RPMI7951 (cell line): ENCODE measurements at regions not wholly inside any gene's neighbourhood (a gene's known extent, or its start where the extent isn't known, plus 50 kb on each side); places are given as distances from the start of the nearest gene placed in this dataset.
A peak's percentile ranks its signal among the peaks of the same experiment; 100 is the strongest.

Source experiments
- DNase-seq: peaks from one replicate; pipeline ENCODE4 v3.0.0-alpha.2; 2012; ENCODE audit warnings: low read depth

DNA sequence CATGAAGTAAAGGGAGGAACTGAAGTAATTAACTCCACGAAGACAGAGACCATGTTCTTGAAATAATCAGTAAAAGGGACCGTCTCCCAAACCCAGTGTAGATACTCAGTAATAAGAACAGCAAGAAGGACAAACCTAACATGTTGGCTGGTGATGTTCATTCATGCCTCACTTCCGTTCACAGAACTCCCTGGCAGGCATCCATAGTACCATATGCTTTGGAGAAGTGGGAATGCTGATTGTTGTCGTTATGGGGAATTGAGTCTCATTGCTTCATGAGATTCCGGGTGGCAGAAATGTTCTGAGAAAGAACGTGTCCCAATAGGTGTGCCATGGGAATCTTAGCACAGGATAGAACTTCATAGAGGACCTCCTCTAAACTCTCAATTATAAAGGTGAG lies 452.3 kb downstream of the ZSWIM6 start:
- peak; percentile 7 for DNase-seq

- peak; percentile 14 for DNase-seq
Measured at GRCh38 chr5:61788548-61788947, 456.5 kb downstream of the ZSWIM6 start.

DNA sequence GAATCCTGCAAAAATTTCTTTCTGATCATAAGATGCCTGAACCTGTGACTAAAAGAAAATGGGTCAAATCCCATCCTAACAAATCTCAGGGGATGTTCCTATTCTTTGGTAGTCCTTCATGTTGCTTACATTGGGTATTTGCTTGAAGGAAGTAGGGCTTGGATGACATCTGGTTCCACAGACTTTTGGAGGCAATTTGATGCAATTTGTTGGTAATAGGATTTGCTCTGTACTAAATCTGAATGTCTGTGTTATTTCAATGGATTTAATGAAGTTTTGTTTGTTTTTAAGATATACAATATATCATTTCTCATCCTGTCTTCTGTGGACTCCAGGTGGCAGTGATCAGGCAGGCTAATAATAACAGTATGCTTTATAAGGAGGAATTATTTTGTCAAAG lies 457.9 kb downstream of the ZSWIM6 start:
- no peak for DNase-seq

- DNase-seq, result no peak
Measured at GRCh38 chr5:61790678-61791077, 458.6 kb downstream of the ZSWIM6 start.

GRCh38 chr5:61796773-61797172 lies 464.7 kb downstream of the ZSWIM6 start:
- DNase-seq, result no peak

GRCh38 chr5:61800450-61800849 lies 468.4 kb downstream of the ZSWIM6 start:
- no peak for DNase-seq

DNA sequence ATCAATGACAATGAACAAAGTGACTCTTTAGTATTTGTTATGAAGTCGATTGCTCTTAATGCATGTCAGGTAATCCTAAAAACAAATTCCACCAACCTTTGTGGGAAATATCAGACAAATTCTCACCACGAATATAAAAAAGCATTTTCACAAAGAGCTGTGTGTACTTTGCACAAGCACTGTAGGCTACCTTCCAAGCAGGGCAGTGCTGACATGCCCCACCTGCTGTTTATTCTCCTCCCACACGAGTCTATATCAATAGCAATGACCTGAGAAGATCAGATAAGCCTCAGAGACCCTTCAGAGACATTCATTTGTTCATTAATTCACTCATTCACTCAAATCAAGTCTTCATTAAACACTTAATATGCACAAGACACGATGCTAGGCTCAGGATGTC lies 469.1 kb downstream of the ZSWIM6 start:
- DNase-seq, result no peak

GRCh38 chr5:61802456-61802855 lies 470.4 kb downstream of the ZSWIM6 start:
- no peak for DNase-seq

DNA sequence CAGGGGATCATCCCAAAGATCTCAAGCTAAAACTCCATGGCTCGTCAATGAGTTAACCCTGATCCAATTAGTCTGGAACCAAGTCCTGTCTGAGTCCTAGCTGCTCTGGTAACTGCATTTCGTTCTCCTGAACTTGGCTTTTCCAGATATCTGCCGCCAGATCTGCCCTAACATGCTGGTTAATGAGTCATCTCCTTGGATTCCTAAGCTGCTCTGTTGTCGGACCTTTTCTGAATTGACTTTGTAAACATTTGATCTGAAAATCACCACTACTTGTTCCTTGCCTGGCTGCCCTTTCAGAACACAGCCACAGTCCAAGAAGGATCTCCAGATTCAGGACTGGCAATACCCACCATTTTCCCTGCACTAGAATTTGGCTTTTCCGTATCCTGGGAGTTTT lies 473.0 kb downstream of the ZSWIM6 start:
- DNase-seq, result peak; percentile 73

GRCh38 chr5:61806491-61807020 lies 474.5 kb downstream of the ZSWIM6 start:
- no peak for DNase-seq

DNA sequence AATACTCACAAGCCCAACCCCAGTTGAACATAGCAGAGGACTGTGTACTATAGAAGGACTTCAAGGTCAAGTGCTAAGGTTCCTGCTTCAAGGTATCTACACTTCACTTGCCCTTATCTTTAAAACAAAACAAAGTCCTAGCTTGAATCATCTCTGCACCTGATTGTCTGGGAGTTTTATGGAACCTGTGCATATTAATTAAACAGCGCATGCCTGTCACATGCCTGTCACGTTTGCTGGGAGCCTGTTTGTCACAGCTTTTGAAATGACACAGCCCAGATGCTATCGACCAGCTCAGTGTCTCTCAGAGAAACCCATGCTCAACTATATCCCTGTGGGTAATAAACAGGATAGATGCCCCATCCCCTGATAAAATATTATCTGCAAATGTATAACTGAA lies 476.0 kb downstream of the ZSWIM6 start:
- DNase-seq, result no peak

DNA sequence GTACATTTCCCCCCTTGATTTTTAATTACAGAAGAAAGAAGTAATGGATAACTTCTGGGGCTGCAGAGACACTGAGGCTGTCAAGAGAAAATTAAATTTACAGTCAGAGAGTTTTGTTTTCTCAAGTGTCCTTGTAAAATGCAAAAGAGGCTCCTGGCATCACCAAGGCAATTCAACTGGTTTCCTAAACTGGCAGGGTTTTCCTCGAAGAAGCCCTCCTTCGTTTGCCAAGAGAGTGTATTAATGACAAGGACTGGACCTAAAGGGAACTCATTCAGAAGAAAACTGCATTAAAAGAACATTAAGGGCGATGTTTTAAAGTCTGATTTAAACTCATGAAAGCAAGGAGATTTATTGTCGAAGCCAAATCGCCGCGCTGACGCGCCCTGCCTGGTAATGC lies 476.9 kb downstream of the ZSWIM6 start:
- no peak for DNase-seq

DNA sequence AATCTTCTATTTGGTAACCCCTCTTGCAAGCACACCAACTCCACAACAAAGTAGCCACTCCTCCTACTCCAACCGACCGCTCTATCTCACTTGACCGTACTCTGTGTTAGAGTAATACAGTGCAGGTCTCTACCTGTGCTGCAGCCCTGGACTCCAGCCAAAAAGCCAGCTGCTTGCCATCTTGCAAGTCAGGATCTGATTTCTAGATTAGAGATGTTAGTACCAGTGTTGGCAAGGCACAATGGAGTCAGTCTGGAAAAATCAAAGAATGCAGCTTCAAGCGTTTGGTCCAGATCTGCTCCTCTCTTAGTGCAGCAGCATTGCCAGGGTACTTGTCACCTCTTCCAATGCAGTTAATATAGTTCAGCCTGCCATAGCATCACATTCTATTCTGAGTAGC lies 477.6 kb downstream of the ZSWIM6 start:
- DNase-seq, result no peak

DNA sequence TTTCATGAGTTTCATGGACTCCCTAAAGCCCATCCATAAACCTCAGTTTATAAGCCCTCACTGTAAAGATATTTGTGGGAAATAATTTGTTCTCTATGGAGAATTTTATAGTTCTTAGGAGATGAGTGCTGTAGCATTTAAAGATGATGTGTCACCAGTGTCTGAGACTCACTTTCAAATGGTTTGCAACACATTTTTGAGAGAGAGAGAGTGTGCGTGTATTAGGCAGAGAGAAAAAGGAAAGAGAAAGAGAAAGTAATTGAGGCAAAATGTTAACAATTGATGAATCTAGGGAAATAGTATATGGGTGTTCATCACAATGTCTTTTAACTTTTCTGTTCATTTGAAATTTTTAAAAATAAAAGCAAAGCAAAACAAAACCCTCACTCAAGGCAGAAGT lies 479.0 kb downstream of the ZSWIM6 start:
- DNase-seq, result peak; percentile 5

DNA sequence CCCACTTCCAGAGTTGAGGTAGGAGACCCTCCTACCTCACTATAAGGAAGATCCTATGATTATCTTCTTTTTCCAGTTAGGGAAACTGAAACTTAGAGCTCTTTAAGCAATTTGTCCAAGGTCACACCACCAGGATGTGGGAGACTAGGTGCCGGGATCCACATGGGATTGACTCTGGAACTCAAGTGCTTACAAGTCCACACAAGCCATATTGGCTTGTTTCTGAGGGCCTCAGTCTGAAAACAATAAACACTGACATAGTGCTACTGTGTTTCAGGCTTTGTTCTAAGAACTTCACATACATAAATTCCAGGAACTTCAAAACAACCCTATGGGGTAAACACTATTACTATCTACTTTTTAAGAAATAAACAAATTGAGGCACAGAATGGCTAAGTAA lies 481.3 kb downstream of the ZSWIM6 start:
- DNase-seq, result no peak

- DNase-seq, result no peak
Measured at GRCh38 chr5:61815339-61815738, 483.3 kb downstream of the ZSWIM6 start.

- DNase-seq, result no peak
Measured at GRCh38 chr5:61816146-61816545, 484.1 kb downstream of the ZSWIM6 start.

- DNase-seq, result no peak
Measured at GRCh38 chr5:61816585-61817450, 484.8 kb downstream of the ZSWIM6 start.

DNA sequence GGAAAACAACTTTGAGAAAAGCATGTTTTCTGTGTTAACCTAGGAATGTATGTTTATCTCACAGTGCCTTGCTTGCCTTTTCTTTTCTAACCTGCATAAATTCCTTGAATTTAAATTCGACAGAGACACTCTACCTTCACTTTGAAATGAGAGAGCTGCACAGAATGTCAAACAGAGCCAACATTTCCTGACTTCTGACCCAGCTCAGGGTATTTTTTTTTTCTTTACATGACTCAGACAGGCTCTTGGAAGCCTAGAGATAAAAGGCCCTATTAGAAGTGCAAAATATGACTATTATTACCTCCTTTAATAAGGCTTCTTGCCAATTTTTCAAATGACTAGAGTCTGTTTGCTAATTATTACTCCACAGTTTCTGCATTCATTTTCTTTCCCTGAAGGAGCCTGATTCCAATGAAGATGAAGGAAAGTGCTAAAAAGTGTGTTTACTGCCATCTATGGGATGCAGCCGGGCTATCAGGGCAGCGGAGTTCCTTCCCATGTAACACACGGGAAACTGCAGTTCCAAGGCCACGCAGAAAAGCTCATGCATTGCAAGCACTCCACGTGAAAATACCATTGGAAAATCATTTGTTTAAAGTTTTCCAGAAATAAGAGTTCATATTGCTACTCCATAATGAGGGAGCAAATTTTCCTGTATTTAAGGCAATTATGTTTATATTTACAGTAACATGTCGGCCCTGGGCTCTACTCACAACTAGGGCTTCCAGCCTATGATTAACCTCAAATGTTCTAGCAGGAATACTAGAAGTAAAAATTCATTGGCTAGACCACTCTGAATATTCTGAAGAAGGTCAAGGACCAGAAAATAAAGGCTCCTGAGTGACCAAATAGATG lies 485.6 kb downstream of the ZSWIM6 start:
- peak; percentile 36 for DNase-seq

DNA sequence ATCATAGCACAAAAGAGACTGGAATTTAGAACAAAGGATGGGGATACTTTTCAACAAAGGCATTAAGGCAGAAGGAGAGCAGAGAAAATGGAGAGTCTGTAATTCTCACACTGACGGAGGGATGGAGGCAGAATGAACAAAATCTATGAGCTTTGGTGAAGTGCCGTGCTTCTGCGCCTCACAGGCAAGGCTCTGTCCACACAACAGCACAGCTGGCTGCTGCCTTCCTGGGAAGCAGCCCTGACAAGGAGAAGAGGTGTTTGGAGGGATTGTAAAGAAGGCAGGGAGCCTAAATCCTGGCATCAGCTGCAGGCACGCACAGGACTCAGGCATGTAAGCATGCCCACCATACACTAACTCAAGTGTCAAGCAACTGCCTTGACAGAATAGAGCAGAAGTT lies 485.2 kb upstream of the KIF2A start:
- no peak for DNase-seq

DNA sequence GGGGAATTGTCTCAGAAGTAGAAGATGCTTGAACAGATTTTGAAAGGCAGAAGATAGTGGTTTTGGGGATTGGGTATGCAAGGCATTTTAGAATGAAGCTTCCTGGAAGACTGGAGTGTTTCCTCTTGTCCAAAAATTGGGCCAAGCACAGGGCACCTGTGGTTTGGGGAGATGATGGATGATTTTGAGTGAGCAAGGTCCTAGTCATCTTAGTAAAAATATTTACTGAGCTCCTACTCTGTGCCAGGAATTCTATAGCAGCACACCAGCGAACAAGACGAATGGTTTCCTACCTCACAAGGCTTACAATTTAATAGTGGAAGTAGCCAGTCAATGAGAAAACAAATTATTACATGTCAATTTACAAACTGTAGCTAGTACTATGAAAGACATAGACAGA lies 484.4 kb upstream of the KIF2A start:
- DNase-seq, result no peak

DNA sequence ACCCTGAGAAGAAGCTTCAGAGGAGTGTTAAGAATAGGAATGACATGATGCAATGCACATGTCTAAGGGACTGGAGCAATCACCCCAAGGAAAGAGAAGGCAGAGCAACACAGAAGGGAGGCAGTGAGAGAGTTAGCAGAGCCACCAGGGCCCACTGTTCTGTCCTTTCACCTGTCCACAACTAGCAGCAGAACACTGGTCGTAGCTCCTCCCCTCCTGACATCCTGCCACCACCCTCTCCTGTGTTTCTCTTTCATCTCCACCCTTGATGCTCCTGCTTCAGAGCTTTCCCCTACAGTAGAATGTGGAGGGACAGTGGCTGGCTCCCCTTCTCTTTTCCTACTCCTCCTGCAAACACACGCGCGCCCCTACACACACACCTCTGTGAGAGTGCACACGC lies 483.4 kb upstream of the KIF2A start:
- DNase-seq, result no peak

- DNase-seq, result no peak
Measured at GRCh38 chr5:61823065-61823464, 482.9 kb upstream of the KIF2A start.
